HepG2 (cell line): ENCODE measurements at regions not wholly inside any gene's neighbourhood (a gene's known extent, or its start where the extent isn't known, plus 50 kb on each side); places are given as distances from the start of the nearest gene placed in this dataset.

Source experiments
- CBX5 ChIP-seq: sonication (generic); formaldehyde crosslinking; IDR thresholded peaks from 2 replicates; pipeline ENCODE4 v1.4.0; 2020; ENCODE audit warnings: missing genetic modification reagents, borderline replicate concordance
- FIP1L1 ChIP-seq: fragments of 200-400 bp; formaldehyde crosslinking; IDR thresholded peaks from 2 replicates; pipeline ENCODE4 v1.6.1; 2018; ENCODE audit warnings: low read depth, mild to moderate bottlenecking, low read length, moderate library complexity, borderline replicate concordance; ENCODE audit not compliant: insufficient read depth
- FOXK1 ChIP-seq: sonication (generic); formaldehyde crosslinking; IDR thresholded peaks from 2 replicates; pipeline ENCODE4 v1.4.0; 2020; ENCODE audit warnings: low read depth, missing genetic modification reagents, borderline replicate concordance
- HNRNPL ChIP-seq: fragments of 200-400 bp; formaldehyde crosslinking; IDR thresholded peaks from 2 replicates; pipeline ENCODE4 v1.6.1; 2017; ENCODE audit warnings: mild to moderate bottlenecking, low read depth, low read length
- HNRNPLL ChIP-seq: fragments of 200-400 bp; formaldehyde crosslinking; IDR thresholded peaks from 2 replicates; pipeline ENCODE4 v1.6.1; 2017; ENCODE audit warnings: mild to moderate bottlenecking, low read depth, low read length; ENCODE audit not compliant: poor library complexity, severe bottlenecking
- MIER2 ChIP-seq: IDR thresholded peaks from 2 replicates; pipeline ENCODE4 v1.6.1; 2016; ENCODE audit warnings: missing biosample characterization, missing genetic modification reagents
- NFE2 ChIP-seq: sonication (generic); formaldehyde crosslinking; IDR thresholded peaks from 2 replicates; pipeline ENCODE4 v1.4.0; 2020; ENCODE audit warnings: missing genetic modification reagents
- NFKBIZ ChIP-seq: IDR thresholded peaks from 2 replicates; pipeline ENCODE4 v1.6.1; 2018; ENCODE audit warnings: missing genetic modification reagents, missing compliant biosample characterization
- SP1 ChIP-seq, 2 experiments: fragments of 450-650 bp in 1 of 2; sonication (generic) in 1 of 2; formaldehyde crosslinking in 1 of 2; IDR thresholded peaks; 2 replicates each; pipeline versions ENCODE4 v1.4.0 to v1.6.1; 2016 to 2020; ENCODE audit warnings: missing genetic modification reagents in 1 of 2
- ZFP1 ChIP-seq: IDR thresholded peaks from 2 replicates; pipeline ENCODE4 v1.6.1; 2016
- ZNF225 ChIP-seq: sonication (generic); formaldehyde crosslinking; IDR thresholded peaks from 2 replicates; pipeline ENCODE4 v1.4.0; 2020; ENCODE audit warnings: mild to moderate bottlenecking, missing genetic modification reagents
- ZNF724P ChIP-seq: sonication (generic); formaldehyde crosslinking; IDR thresholded peaks from 2 replicates; pipeline ENCODE4 v1.8.0; 2022; ENCODE audit warnings: missing genetic modification reagents, borderline replicate concordance
- TF ChIP-seq, protein P1 (sequence below): sonication (generic); formaldehyde crosslinking; IDR thresholded peaks from 2 replicates; pipeline ENCODE4 v1.4.0; 2020; ENCODE audit warnings: mild to moderate bottlenecking, low read depth, missing genetic modification reagents
- TF ChIP-seq, protein P2 (sequence below): sonication (generic); formaldehyde crosslinking; IDR thresholded peaks from 2 replicates; pipeline ENCODE4 v1.4.0; 2020; ENCODE audit warnings: missing genetic modification reagents, borderline replicate concordance
- TF ChIP-seq, protein P3 (sequence below): IDR thresholded peaks from 2 replicates; pipeline ENCODE4 v1.6.1; 2016; ENCODE audit warnings: low read depth, missing genetic modification reagents, missing compliant biosample characterization
- TF ChIP-seq, protein P4 (sequence below): sonication (generic); formaldehyde crosslinking; IDR thresholded peaks from 2 replicates; pipeline ENCODE4 v1.5.1; 2020; ENCODE audit warnings: missing genetic modification reagents, mild to moderate bottlenecking, borderline replicate concordance
- TF ChIP-seq, protein P5 (sequence below): sonication (generic); formaldehyde crosslinking; IDR thresholded peaks from 2 replicates; pipeline ENCODE4 v1.5.0; 2020; ENCODE audit warnings: missing genetic modification reagents

DNA sequence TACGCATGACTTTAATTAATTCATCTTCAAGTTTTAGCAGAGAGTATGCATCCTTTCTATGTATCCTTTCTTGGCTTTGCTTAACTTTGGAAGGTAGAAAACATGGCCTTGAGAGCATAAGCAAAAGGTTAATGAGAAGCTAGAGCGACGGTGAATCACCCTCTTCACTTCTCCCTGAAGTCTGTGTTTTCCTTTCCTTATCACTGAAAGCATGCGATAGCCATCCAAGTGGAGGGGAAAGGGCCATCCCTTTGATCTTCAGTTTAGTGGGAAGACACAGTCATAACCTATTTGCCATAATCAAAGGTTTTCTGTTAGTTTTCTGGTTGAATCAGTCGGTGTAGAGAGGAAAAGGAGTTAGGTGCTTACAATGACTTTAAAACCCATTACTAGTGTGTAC lies 354.0 kb upstream of the ROBO2 start (continued):
- TF ChIP-seq, protein P1, sequence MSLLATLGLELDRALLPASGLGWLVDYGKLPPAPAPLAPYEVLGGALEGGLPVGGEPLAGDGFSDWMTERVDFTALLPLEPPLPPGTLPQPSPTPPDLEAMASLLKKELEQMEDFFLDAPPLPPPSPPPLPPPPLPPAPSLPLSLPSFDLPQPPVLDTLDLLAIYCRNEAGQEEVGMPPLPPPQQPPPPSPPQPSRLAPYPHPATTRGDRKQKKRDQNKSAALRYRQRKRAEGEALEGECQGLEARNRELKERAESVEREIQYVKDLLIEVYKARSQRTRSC (CRISPR knock-in tag): no peak
- TF ChIP-seq, protein P2, sequence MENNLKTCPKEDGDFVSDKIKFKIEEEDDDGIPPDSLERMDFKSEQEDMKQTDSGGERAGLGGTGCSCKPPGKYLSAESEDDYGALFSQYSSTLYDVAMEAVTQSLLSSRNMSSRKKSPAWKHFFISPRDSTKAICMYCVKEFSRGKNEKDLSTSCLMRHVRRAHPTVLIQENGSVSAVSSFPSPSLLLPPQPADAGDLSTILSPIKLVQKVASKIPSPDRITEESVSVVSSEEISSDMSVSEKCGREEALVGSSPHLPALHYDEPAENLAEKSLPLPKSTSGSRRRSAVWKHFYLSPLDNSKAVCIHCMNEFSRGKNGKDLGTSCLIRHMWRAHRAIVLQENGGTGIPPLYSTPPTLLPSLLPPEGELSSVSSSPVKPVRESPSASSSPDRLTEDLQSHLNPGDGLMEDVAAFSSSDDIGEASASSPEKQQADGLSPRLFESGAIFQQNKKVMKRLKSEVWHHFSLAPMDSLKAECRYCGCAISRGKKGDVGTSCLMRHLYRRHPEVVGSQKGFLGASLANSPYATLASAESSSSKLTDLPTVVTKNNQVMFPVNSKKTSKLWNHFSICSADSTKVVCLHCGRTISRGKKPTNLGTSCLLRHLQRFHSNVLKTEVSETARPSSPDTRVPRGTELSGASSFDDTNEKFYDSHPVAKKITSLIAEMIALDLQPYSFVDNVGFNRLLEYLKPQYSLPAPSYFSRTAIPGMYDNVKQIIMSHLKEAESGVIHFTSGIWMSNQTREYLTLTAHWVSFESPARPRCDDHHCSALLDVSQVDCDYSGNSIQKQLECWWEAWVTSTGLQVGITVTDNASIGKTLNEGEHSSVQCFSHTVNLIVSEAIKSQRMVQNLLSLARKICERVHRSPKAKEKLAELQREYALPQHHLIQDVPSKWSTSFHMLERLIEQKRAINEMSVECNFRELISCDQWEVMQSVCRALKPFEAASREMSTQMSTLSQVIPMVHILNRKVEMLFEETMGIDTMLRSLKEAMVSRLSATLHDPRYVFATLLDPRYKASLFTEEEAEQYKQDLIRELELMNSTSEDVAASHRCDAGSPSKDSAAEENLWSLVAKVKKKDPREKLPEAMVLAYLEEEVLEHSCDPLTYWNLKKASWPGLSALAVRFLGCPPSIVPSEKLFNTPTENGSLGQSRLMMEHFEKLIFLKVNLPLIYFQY: no peak
- TF ChIP-seq HNRNPLL (no peak), ZNF225 (no peak), ZNF724P (CRISPR knock-in tag) (no peak), FIP1L1 (no peak), MIER2 (peak; percentile 60; the same call in 1 of the 2 replicates), NFKBIZ (CRISPR knock-in tag) (peak; percentile 53; the same call in 1 of the 2 replicates), CBX5 (no peak), FOXK1 (peak; percentile 77; the same call in 1 of the 2 replicates), SP1 (IDR thresholded peaks at IDR 0.05) (no peak), SP1 (CRISPR knock-in tag; IDR thresholded peaks at IDR 0.05) (no peak), NFE2 (CRISPR knock-in tag) (no peak), ZFP1 (CRISPR knock-in tag) (peak; percentile 86), HNRNPL (no peak)
- TF ChIP-seq, protein P3, sequence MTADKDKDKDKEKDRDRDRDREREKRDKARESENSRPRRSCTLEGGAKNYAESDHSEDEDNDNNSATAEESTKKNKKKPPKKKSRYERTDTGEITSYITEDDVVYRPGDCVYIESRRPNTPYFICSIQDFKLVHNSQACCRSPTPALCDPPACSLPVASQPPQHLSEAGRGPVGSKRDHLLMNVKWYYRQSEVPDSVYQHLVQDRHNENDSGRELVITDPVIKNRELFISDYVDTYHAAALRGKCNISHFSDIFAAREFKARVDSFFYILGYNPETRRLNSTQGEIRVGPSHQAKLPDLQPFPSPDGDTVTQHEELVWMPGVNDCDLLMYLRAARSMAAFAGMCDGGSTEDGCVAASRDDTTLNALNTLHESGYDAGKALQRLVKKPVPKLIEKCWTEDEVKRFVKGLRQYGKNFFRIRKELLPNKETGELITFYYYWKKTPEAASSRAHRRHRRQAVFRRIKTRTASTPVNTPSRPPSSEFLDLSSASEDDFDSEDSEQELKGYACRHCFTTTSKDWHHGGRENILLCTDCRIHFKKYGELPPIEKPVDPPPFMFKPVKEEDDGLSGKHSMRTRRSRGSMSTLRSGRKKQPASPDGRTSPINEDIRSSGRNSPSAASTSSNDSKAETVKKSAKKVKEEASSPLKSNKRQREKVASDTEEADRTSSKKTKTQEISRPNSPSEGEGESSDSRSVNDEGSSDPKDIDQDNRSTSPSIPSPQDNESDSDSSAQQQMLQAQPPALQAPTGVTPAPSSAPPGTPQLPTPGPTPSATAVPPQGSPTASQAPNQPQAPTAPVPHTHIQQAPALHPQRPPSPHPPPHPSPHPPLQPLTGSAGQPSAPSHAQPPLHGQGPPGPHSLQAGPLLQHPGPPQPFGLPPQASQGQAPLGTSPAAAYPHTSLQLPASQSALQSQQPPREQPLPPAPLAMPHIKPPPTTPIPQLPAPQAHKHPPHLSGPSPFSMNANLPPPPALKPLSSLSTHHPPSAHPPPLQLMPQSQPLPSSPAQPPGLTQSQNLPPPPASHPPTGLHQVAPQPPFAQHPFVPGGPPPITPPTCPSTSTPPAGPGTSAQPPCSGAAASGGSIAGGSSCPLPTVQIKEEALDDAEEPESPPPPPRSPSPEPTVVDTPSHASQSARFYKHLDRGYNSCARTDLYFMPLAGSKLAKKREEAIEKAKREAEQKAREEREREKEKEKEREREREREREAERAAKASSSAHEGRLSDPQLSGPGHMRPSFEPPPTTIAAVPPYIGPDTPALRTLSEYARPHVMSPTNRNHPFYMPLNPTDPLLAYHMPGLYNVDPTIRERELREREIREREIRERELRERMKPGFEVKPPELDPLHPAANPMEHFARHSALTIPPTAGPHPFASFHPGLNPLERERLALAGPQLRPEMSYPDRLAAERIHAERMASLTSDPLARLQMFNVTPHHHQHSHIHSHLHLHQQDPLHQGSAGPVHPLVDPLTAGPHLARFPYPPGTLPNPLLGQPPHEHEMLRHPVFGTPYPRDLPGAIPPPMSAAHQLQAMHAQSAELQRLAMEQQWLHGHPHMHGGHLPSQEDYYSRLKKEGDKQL (CRISPR knock-in tag): peak; percentile 80; the same call in 1 of the 2 replicates
- TF ChIP-seq, protein P4, sequence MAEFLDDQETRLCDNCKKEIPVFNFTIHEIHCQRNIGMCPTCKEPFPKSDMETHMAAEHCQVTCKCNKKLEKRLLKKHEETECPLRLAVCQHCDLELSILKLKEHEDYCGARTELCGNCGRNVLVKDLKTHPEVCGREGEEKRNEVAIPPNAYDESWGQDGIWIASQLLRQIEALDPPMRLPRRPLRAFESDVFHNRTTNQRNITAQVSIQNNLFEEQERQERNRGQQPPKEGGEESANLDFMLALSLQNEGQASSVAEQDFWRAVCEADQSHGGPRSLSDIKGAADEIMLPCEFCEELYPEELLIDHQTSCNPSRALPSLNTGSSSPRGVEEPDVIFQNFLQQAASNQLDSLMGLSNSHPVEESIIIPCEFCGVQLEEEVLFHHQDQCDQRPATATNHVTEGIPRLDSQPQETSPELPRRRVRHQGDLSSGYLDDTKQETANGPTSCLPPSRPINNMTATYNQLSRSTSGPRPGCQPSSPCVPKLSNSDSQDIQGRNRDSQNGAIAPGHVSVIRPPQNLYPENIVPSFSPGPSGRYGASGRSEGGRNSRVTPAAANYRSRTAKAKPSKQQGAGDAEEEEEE: no peak
- TF ChIP-seq, protein P5, sequence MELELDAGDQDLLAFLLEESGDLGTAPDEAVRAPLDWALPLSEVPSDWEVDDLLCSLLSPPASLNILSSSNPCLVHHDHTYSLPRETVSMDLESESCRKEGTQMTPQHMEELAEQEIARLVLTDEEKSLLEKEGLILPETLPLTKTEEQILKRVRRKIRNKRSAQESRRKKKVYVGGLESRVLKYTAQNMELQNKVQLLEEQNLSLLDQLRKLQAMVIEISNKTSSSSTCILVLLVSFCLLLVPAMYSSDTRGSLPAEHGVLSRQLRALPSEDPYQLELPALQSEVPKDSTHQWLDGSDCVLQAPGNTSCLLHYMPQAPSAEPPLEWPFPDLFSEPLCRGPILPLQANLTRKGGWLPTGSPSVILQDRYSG: no peak
